GM23248 (cell line): ENCODE measurements at regions not wholly inside any gene's neighbourhood (a gene's known extent, or its start where the extent isn't known, plus 50 kb on each side); places are given as distances from the start of the nearest gene placed in this dataset.

Experiments used
- EZH2 ChIP-seq: fragments of 200-600 bp; sonication (generic); IDR thresholded peaks from 2 replicates; pipeline ENCODE4 v1.6.1; 2018; ENCODE audit warnings: antibody characterized with exemption, mild to moderate bottlenecking; ENCODE audit not compliant: insufficient read depth, poor library complexity, severe bottlenecking
- EZH2phosphoT487 ChIP-seq: fragments of 200-600 bp; sonication (generic); IDR thresholded peaks from 2 replicates; pipeline ENCODE4 v1.6.1; 2018; ENCODE audit warnings: antibody characterized with exemption, moderate library complexity, mild to moderate bottlenecking, low read depth; ENCODE audit not compliant: insufficient read depth

GRCh38 chr17:22514767-22515320 lies 822.5 kb downstream of the KCNJ18 start:
- TF ChIP-seq EZH2phosphoT487 (no peak), EZH2 (no peak)
